Stomach (tissue), 8 donors: ENCODE measurements at regions not wholly inside any gene's neighbourhood (a gene's known extent, or its start where the extent isn't known, plus 50 kb on each side); places are given as distances from the start of the nearest gene placed in this dataset.
"Not testable (repeated sequence)": the region's sequence is repeated elsewhere in the genome, so short reads cannot be mapped to it uniquely, and the experiment has no call there.

Experiments
- DNase-seq, 2 donors: peaks; one replicate each; pipeline versions ENCODE4 v3.0.0 to v3.0.0-alpha.2; 2013 to 2019
- H3K27ac ChIP-seq, 5 donors: fragments of 200-600 bp in 4 of 5; sonication (generic) in 4 of 5; one replicate each; pipeline ENCODE4 v1.5.1; 2013 to 2019; ENCODE audit warnings: mild to moderate bottlenecking in 1 of 5, moderate library complexity in 1 of 5
- H3K27me3 ChIP-seq, 3 donors: fragments of 200-600 bp; sonication (generic); one replicate each; pipeline ENCODE4 v1.5.1; 2017 to 2019; ENCODE audit warnings: mixed run types in 1 of 3
- H3K36me3 ChIP-seq, 4 donors: fragments of 200-600 bp; sonication (generic); 1 replicate in 3 of 4; 2 replicates in 1 of 4; pipeline ENCODE4 v1.5.1; 2016 to 2019
- H3K4me1 ChIP-seq, 4 donors: fragments of 200-600 bp; sonication (generic); one replicate each; pipeline ENCODE4 v1.5.1; 2016 to 2019
- H3K4me3 ChIP-seq, 4 donors: fragments of 200-600 bp; sonication (generic) in 3 of 4; one replicate each; pipeline ENCODE4 v1.5.1; 2016 to 2019; ENCODE audit warnings: mild to moderate bottlenecking in 1 of 4
- H3K9me3 ChIP-seq, 4 donors: fragments of 200-600 bp; sonication (generic); one replicate each; pipeline ENCODE4 v1.5.1; 2016 to 2019
- CTCF ChIP-seq, 7 experiments: fragments of 450-650 bp in 4 of 7; fragments of 200-600 bp in 3 of 7; sonication (generic) in 3 of 7; IDR thresholded peaks; one replicate each; pipeline ENCODE4 v1.5.1; 2016 to 2019; ENCODE audit warnings: antibody characterized with exemption in 7 of 7, control low read depth in 2 of 7, mild to moderate bottlenecking in 1 of 7
- EP300 ChIP-seq: sonication (generic); formaldehyde crosslinking; IDR thresholded peaks from one replicate; pipeline ENCODE4 v1.6.1; 2017; ENCODE audit warnings: antibody characterized with exemption
- POLR2A ChIP-seq, 4 donors: fragments of 450-650 bp; IDR thresholded peaks; one replicate each; pipeline ENCODE4 v1.6.1; 2016; ENCODE audit warnings: antibody characterized with exemption in 4 of 4, control low read depth in 2 of 4, mild to moderate bottlenecking in 1 of 4, moderate library complexity in 1 of 4
- POLR2AphosphoS5 ChIP-seq, 3 donors: sonication (generic); formaldehyde crosslinking; IDR thresholded peaks; one replicate each; pipeline ENCODE4 v1.6.1; 2016; ENCODE audit warnings: antibody characterized with exemption in 3 of 3
- WGBS, 5 donors: extraction: QIAGEN DNeasy Blood & Tissue Kit in 3 of 5; methylation state at CpG; one replicate each; pipeline versions ENCODE4 v1.1.5 to v1.1.7; 2013 to 2018; 5-methylcytosine and 5-hydroxymethylcytosine counted together
- intact Hi-C: fragments of 100-400 bp; cut with DNase I; formaldehyde crosslinking; loops from one replicate; pipeline ENCODE4 v1.15.1; 2023; ENCODE audit warnings: low total_unique reads
- donor health status: healthy with polysubstance abuse.
- donor health status: Bipolar disorder and iron deficiency.
- donor health status: healthy.

GRCh38 chr9:30928045-30928444, 1456.4 kb upstream of the ACO1 start:
- 55 to 71% (median 65%) methylated on average over 4 of the region's 4 CpGs for WGBS, 5 donors
- Histone ChIP-seq H3K4me1 (no peaks in the 10 kb centered on the region), H3K36me3 (no peaks in the 10 kb centered on the region), H3K9me3 (no peaks in the 10 kb centered on the region), H3K27ac (no peak overlapping the region), H3K27me3 (no peaks in the 10 kb centered on the region), H3K4me3 (no peak overlapping the region)
- intact Hi-C loops: no loop called here
- no peak for TF ChIP-seq CTCF (IDR thresholded peaks at IDR 0.05)
- no peak for TF ChIP-seq POLR2AphosphoS5 (IDR thresholded peaks at IDR 0.05)
- TF ChIP-seq POLR2A (IDR thresholded peaks at IDR 0.05): no peak
- TF ChIP-seq EP300: no peak
- no peak for DNase-seq

GRCh38 chr9:30932226-30932625, 1452.2 kb upstream of the ACO1 start:
- H3K27ac ChIP-seq: no peak overlapping the region
- no peaks in the 10 kb centered on the region for H3K4me1 ChIP-seq
- no peak for DNase-seq
- no peaks in the 10 kb centered on the region for H3K36me3 ChIP-seq
- intact Hi-C loops: no loop called here
- H3K9me3 ChIP-seq: no peaks in the 10 kb centered on the region
- 81 to 93% (median 92%) methylated on average over 2 of the region's 2 CpGs for WGBS, 5 donors
- no peak for TF ChIP-seq POLR2AphosphoS5 (IDR thresholded peaks at IDR 0.05)
- no peak for TF ChIP-seq EP300
- TF ChIP-seq CTCF (IDR thresholded peaks at IDR 0.05): no peak
- TF ChIP-seq POLR2A (IDR thresholded peaks at IDR 0.05): no peak
- no peak overlapping the region for H3K4me3 ChIP-seq
- H3K27me3 ChIP-seq: no peaks in the 10 kb centered on the region

- intact Hi-C loops: no loop called here
Observed at GRCh38 chr9:30935730-30936129, 1448.7 kb upstream of the ACO1 start.

GRCh38 chr9:30937106-30937505, 1447.3 kb upstream of the ACO1 start:
- Histone ChIP-seq H3K27me3 (no peaks in the 10 kb centered on the region), H3K4me1 (no peaks in the 10 kb centered on the region), H3K27ac (no peak overlapping the region), H3K4me3 (no peak overlapping the region), H3K36me3 (no peaks in the 10 kb centered on the region), H3K9me3 (no peaks in the 10 kb centered on the region)
- intact Hi-C loops: no loop called here
- TF ChIP-seq EP300 (no peak), POLR2AphosphoS5 (IDR thresholded peaks at IDR 0.05) (no peak), CTCF (IDR thresholded peaks at IDR 0.05) (no peak), POLR2A (IDR thresholded peaks at IDR 0.05) (no peak)
- WGBS, 5 donors: 78 to 89% (median 89%) methylated on average over 4 of the region's 4 CpGs
- DNase-seq: no peak

More at GRCh38 chr9:30935730-30936129, 1448.7 kb upstream of the ACO1 start:
- Histone ChIP-seq H3K4me1 (no peaks in the 10 kb centered on the region), H3K4me3 (no peak overlapping the region), H3K36me3 (no peaks in the 10 kb centered on the region), H3K27ac (no peak overlapping the region), H3K27me3 (no peaks in the 10 kb centered on the region), H3K9me3 (no peaks in the 10 kb centered on the region)
- TF ChIP-seq CTCF (IDR thresholded peaks at IDR 0.05) (no peak), EP300 (no peak), POLR2A (IDR thresholded peaks at IDR 0.05) (no peak), POLR2AphosphoS5 (IDR thresholded peaks at IDR 0.05) (no peak)
- DNase-seq: no peak

GRCh38 chr9:30942852-30943251, 1441.6 kb upstream of the ACO1 start:
- H3K36me3 ChIP-seq, DNase-seq, H3K27me3 ChIP-seq, H3K27ac ChIP-seq, H3K4me3 ChIP-seq, intact Hi-C loops, H3K4me1 ChIP-seq: not testable (repeated sequence)
- H3K9me3 ChIP-seq: peaks cover 0 to 27% (median 6%) of the 10 kb centered on the region in 4 donors
- WGBS, 5 donors: 91 to 97% (median 93%) methylated on average over 2 of the region's 2 CpGs
